Stimulated activated CD8-positive, alpha-beta memory T cell treated with anti-CD3 and anti-CD28 coated beads, Interleukin-15, amount 100 ng/mL, for 48 hours (primary cell): ENCODE measurements at regions not wholly inside any gene's neighbourhood (a gene's known extent, or its start where the extent isn't known, plus 50 kb on each side); places are given as distances from the start of the nearest gene placed in this dataset.

Experiments used
- DNase-seq, 2 donors: peaks; one replicate each; pipeline ENCODE4 v3.0.0-alpha.2; 2020; ENCODE audit warnings: low read depth in 2 of 2

DNA sequence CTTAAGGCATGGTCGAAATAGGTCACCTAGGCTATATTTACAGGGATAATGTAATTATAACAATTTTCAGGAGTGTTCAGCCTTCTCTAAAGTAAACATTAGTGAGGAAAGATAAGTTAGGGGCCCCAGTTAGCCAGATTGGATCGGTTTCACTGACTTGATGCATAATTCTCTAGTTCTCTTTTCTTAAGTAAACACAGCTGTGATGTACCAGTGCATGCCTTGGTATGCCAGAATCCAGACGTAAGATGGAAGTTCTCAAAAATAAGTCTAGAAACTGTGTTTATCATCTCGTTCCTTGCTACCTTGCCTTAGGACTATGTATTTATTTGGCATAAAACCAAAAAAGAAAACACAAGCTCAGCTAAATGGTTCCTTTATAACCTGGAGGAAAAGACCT is 442.2 kb upstream of the CLINT1 start:
- DNase-seq: no peak

DNA sequence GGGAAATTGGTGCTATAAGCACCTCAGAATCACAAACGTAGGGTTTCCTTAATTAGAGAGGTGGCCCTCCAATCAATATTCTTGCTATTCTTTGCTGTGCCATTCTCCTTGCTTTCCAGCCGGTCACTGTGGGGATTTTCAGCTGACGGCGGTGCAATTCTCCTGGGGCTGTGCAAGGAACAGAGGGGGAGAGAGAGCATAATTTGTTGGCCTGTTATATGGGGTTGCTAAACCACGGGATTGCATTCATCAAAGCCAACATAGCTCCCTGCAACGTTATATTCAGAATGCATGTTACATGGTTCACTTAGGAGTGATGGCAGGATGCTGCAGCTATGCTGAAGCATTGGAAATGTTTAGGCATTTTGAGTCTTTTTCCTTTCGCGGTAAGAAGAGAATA is 441.3 kb upstream of the CLINT1 start:
- DNase-seq: no peak

GRCh38 chr5:158297002-158297527 is 438.1 kb upstream of the CLINT1 start:
- no peak for DNase-seq

- no peak for DNase-seq
Observed at GRCh38 chr5:158294701-158295100, 435.8 kb upstream of the CLINT1 start.

DNA sequence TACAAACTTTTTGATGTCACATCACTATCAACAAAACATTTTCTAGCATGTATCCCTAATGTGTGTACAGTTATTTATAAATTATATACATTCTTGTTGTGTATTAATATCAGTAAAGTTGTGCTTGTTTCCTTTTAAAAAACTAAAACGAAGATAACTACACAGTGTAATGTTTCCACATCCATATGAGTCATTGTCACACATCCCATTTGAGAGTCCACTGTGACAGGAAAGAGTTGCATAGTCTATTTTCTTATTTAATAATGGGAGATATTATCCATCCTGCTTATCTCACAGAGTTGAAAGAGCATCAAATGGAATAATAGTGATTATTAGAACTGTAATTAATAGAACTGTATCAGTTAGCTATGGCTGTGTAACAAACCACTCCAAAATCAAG is 434.0 kb upstream of the CLINT1 start:
- DNase-seq: no peak

DNA sequence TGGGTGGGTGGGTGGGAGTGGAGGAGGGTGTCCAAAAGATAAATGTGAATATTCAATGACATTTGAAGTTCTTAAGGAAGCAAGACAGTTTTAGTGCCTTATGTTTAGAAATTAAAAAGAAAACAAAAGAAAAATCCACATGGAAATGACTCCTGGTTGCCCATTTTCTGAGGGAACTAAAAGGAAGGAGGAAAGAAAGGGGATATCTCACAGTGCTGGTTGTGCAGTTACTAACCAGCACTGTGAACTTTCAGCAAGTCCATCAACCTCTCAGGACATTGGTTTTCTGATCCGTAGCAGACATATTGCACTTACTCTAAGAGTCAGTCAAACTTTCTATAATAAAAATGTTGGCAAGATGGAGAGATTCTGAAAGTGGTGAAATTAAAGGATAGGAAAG is 431.0 kb upstream of the CLINT1 start:
- no peak for DNase-seq

- DNase-seq: no peak
Observed at GRCh38 chr5:158288272-158288657, 429.3 kb upstream of the CLINT1 start.

- no peak for DNase-seq
Observed at GRCh38 chr5:158287643-158288271, 428.8 kb upstream of the CLINT1 start.

GRCh38 chr5:158286827-158287226 is 427.9 kb upstream of the CLINT1 start:
- no peak for DNase-seq

GRCh38 chr5:158285698-158286097 is 426.8 kb upstream of the CLINT1 start:
- DNase-seq: no peak

GRCh38 chr5:158284242-158284641 is 425.3 kb upstream of the CLINT1 start:
- no peak for DNase-seq

- no peak for DNase-seq
Observed at GRCh38 chr5:158283397-158283796, 424.5 kb upstream of the CLINT1 start.

DNA sequence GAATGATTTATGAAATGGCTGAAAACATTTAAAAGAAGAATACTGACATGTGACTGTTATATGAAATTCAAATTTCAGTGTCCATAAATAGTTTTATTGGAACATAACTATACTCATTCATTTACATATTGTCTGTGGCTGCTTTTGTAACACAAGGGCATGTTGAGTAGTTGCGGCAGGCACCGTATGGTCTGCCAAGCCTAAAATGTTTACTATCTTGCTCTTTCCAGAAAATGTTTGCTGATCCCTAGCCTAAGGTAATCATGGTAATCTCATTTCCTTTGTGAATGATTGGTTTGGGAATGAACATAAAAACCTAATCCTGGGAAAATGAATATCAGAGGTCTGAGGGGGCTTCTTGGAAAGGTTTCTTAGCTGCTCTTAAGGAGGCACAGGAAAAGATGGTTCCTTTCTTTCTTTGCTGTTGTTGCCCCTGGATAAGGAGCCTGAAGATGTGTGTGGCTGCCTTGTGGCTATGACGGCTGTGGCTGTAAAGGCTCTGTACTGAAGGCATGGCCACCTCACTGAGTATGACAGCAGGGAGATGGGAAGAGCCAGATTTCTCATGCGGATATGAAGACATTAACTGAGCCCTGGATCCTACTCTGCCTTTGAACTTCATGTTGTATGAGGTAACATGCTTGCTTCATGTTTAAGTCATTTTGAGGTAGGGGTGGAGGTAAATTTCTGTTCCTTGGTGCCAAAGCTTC is 419.4 kb upstream of the CLINT1 start:
- no peak for DNase-seq

DNA sequence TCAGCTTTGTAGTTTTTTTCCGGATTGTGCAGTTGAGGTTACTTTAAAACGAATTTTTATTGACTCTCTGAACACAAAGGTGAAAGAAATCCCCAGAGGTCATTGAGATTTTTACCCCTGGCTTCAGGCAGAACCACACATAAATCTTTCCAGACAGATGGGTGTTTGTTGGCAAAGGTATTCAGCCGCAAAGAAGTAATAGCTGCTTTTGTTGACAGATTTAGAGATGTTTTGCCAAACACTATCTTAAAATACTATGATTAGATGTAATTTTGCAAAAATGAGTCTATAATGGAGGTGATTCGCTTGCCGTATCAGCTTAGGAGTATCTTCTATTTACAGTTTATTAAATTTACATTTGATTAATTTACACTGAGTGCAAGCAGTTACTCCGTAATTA is 418.3 kb upstream of the CLINT1 start:
- no peak for DNase-seq

- DNase-seq: no peak
Observed at GRCh38 chr5:158276692-158277091, 417.7 kb upstream of the CLINT1 start.

DNA sequence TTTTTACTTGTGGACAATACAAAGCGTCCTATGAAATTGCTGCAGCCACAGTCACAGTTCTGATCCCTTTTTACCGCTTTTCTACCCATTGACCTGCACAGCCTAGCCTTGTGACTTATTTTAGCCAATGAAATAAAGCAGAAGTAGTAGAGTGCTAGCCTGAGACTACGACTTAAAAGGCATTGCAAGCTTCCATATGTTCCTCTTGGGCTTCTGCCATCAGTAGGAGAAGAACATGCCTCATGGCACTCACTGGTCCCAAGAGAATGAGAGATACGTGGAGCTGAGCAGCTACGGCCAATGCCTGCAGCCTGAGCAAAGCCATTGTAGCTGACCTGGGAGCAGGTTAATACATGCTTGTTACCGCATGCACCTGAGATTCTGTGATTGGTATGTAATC is 416.6 kb upstream of the CLINT1 start:
- DNase-seq: no peak

DNA sequence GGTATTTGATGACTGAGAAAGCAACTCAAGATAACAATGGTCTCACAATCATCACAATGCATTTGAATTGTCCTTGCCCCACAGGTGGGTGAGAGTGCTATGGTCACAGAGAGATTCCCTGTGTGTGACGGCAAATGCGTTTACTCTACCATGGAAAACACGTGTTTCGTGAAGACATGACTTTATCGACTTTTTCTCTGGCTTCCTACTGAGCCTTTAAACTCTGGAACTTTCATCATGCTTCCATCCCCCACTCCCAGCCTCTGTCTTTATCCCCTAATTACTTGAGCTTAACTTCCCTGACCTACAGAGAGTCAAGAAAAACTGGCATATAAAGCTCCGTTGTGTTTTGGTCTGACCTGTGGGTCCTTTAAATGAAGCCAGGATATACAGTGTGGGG is 414.1 kb upstream of the CLINT1 start:
- DNase-seq: no peak

DNA sequence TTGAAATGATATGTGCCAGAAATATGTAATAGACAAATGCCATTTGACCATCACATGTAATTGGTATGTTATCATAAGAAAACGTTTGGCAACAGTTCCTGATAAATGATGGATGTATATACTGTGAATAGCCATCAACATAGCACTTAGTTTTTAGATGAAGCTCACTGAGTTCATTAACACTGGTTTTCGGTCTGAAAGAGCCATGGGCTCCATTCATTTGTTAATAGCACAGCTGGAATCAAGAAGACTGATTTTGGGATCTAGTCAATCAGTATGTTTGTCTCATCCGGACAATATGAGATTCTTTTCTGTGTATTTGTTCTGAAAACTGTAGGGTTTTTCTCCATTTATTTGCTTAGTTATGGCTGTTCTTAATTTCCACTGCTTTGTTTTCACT is 413.5 kb upstream of the CLINT1 start:
- DNase-seq: no peak

DNA sequence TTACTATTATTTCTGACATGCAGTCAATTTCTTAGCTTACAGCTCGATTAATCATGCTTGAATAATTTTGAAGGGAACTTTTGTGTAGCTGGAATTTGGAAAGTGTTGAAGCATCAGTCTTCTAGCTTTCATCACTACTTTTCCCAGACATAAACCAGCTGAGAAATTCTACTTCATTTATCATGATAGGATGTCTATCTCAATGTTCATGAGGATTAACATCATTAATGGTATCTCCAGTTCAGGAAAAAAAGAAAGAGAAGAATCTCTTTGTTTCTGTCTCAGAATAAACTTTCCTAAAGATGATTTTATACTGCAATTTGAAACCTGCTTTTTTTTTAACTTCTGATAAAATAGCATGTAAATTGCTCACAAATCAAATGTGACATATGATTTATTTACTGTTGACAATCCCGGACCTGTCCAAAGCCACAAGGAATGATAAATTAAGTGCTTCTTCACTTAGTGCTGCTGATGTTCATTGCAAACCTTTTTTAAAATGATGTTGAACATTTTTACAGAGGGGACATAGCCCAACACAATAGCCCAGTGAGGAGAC is 412.1 kb upstream of the CLINT1 start:
- DNase-seq: no peak

- DNase-seq: no peak
Observed at GRCh38 chr5:158268286-158268685, 409.3 kb upstream of the CLINT1 start.

DNA sequence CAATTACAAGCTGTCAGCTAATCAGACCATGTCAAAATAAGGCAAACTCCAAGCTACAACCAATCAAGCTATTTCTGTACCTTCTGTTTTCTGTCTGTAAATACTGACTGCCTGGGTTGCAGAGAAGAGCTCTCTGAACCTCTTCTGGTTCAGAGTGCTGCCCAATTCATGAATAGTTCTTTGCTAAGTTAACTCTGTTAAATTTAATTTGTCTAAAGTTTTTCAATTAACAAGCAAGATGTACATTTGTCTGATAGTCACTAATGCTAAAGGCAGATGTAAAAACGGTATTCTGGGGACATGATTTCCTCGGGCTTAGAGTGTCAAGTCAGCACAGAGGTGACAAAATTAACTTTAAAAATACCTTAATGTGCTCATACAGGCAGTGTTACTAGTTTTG is 408.3 kb upstream of the CLINT1 start:
- no peak for DNase-seq

DNA sequence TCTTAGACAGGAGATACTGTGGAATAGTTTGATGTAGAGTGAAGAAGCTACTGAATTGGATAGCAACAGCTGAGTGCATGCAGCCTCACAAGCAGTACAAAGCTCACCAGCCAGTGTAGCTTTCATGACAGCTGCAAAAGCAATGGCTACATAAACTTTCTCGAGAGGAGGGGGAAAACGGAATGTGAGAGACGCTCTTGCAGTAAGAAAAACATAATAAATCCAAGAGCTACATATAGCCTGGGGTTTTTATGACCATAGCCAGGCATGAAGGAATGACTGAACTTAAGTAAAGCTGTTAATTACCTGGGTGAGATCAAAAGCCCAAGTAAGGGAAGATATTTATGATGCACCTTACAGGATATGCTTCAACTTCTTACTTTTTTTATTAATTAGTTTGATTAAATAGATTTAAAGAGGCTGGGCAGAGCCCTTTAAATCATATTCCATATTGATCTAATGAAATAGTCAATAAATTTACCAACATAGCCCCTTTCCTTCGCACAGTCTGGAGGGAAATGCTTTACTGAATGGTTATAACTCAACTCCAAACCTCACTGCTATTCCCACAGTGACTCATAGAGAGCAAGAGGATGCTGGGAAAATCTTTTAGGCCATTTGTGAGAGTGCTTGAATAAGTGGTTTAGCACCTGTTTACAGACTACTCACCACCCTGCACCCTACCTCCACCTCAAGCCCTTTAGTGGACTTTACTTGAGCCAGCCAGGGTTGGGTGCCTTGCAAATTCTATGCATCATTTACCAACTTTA is 407.2 kb upstream of the CLINT1 start:
- no peak for DNase-seq

GRCh38 chr5:158265346-158265745 is 406.4 kb upstream of the CLINT1 start:
- no peak for DNase-seq
